Amygdala (tissue), 56 donors: ENCODE measurements at regions not wholly inside any gene's neighbourhood (a gene's known extent, or its start where the extent isn't known, plus 50 kb on each side); places are given as distances from the start of the nearest gene placed in this dataset.
"Not testable (repeated sequence)": the region's sequence is repeated elsewhere in the genome, so short reads cannot be mapped to it uniquely, and the experiment has no call there.

Source experiments
- DNase-seq, 56 donors: peaks; one replicate each; lab custom pipeline; 2025; lab: John Stamatoyannopoulos, UW

DNA sequence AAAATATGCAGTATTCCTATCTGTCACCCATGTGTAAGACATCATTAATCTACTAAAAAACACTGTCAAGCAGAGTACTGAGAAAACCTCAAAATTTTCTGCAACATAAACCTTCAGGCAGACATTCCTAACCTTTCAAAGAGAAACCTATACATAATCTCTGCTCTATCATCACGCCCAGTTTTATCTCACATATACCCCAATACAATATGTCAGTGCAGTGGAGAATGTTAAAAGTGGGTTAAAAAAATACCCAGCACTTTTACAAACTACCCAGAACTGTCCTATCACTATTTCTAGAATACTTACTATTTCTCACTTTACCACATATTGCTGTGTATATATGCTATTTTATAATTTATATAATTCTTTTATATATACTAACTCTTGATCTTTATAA is 922.0 kb upstream of the SORCS1 start:
- DNase-seq: no peak

DNA sequence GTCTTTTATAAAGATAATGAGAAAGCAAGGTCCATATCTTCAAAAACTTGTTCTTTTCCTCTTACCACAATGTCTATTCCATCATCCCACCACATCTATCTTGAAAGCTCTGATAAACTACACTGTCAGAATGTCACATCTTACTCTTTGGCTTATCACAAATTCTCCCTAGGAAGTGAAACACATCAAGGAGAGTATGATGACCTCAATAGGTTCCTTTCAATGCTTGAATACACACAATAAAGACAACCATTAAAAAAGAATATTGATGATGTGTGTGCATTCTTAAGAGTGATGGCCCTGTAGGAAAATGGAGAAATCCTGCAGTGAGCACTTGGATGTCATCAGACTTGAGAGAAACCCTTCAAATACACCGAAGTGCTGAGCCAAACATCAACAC is 918.1 kb upstream of the SORCS1 start:
- DNase-seq: no peak

DNA sequence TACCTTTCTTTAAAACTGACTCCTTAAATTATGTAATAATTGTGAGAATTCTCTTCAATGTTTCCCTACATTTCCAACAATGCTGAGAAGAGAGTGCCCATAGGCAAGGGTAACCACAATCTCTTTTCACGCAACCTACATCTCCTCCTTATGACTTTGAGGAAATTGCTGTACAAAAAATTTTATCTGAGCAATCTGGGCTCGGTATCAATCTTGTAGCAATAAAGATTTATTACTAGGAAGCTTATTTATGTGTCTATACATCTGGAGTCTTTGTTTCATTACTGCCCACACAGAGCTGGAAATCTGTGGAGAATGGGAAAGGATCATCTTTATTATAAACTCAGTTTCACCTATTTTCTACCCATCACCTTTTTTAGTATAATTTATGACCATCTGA is 913.8 kb upstream of the SORCS1 start:
- no peak for DNase-seq

DNA sequence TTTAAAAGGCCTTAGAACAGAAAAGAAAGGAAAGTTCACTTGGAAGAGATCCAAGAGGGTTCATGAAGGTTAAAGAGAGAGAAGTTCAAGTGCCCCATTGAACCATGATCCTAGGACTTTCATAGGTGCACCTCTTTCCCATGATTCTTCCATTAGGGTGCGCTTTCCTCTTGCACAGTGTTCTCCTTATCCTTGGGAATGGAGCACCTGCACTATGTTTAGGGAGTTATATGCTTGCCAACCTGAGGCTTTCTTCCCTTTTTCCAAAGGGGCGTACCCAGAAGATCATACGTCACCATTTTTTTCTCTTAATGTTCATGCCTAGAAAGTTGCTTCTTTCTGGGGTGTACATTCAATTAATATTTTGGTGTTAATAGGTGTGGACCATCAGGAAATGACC is 908.0 kb upstream of the SORCS1 start:
- DNase-seq: no peak

DNA sequence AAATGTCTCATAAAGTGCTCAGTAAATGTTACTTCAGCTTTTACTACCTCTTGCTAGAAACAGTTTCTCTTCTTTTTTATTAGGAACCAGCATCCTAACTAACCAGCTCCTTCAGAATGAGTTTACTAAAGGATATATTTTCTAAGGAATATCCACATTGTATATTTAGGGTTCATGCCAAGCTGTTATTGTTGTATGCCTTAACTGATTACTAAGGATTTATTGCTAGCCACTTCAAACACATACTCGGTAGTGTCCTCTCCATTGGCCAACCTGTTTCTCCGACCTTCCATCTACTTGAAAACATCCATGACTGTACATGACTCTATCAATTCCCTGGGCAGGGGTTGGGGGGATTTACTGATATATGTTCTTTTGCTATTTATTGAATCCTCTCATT is 906.3 kb upstream of the SORCS1 start:
- no peak for DNase-seq

DNA sequence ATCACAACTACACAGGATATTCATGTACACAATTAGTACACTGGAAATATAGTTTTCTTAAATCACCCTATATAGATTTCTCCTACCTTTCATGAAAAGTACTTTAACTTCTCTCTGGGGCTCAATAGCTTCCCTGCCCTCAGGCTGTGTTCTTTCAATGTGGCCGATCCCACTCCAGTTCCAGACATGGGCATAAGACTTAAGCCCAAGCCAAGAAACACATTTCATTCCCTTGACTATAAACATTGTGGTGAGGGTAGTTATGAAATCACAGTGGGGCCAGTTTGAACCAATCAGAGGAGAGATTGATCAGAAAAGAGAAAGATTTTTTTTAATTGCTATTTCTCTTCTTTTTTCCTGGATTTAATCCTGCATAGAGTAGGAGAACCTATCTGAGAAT is 904.6 kb upstream of the SORCS1 start:
- no peak for DNase-seq

DNA sequence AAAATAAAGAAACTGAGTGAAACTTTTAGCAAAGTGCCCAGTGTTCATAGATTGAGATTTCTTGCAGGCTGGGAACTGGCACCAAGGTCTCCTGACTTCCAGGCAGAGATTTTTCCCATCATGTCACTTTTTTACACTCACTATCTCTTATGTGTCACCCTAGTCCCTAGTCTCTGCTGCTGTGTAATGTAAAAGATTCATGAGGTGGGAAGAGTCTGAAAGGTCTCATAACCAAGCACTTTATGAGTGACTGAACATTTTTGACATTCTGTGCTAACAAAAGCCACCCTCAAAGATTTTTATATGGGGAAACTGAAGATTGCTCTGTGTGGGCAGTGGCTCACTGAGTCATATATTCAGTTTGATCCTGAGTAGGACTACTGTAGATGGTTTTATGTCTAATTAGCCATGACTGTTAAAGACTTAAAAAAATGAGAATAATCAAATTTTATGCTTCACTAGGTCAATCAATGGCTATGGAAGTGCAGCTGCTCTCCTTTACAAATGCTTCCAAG is 900.3 kb upstream of the SORCS1 start:
- no peak for DNase-seq

DNA sequence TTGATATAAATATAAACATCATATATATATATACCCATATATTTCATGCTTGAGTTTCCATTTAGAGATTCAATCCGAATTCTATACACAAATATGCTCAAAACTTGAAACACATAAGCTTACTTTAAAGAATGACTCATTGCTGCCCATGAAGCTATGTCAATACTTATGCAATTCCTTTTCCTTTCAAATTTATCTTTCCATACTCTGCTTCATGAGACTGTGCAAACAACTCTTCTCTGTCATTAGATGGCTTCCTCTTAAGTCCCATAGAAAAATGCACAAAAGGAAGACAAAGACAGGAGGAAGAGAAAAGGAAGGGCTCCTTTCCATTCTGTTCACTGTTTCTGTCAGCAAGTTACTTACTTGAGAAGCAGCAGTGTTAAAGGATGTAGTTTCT is 895.7 kb upstream of the SORCS1 start:
- no peak for DNase-seq

DNA sequence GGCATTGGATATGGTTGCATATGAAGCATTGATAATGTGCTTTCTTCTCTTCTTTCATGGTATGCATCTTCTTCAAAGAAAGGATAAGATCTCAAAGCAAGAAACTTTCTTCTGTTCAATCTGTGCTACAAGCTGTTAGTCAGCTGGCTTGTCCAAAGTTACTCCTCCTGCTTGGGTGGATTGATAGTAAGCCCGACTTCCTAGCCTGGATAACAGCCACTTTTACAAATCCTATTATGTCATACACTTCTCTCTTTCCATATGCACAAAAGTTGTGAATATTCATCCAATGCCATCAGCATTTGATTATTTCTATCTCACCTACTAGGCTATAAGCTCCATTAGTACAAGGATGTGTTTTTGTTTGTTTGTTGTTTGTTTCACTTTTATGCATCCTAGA is 891.0 kb upstream of the SORCS1 start:
- no peak for DNase-seq

DNA sequence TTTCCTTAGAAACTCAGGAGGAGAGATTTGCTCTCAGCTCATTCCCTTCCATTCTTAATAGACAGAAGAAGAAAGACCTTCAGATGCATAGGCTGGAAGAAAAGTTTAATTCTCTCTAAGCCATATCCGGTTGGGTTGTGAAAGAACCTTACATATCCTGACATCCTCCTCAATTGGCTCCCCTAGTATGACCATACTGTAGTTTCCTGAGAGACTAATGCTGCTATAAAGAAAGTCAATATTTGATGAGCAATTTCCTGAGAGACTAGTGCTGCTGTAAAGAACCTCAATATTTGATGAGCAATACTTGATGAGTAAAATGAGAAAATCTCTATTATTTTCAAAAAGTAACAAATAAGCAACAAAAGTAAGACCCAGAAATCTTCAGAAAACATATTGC is 888.5 kb upstream of the SORCS1 start:
- no peak for DNase-seq

DNA sequence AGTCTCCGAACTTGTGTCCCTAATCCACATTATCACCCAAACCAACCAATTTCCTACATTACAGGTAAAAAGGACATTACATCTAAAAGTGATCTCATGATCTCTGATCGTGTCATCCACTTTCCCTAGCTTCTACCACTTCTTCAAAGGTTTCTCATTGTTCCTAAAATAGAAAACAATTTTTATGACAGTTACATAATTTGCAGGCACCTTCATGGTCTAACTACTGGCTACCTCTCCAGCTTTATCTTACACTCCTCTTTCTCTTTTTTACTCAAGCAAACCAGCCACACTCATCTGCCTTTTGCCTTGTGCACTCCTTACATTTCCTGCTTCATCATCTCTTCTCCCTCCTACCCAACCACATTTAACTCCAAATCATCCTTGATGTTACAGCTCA is 886.7 kb upstream of the SORCS1 start:
- no peak for DNase-seq

DNA sequence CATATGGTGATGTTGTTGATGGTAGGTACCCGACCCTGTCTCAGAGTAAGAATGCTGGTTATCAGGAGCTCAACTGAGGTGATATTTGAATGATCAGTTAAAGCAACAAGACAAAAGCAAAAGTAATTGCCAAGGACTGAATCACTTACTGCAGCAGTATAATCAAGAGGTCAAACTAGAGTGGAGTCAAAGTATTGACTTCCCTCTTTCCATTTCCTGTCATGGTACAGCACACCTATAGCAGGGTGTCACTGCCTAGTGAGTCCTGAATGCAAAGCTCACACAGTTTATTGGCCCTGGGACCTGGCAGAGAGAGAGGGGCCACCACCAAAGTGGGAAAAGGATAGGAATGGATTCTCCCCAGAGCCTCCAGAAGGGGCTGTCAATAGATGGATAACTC is 886.1 kb upstream of the SORCS1 start:
- DNase-seq: no peak

DNA sequence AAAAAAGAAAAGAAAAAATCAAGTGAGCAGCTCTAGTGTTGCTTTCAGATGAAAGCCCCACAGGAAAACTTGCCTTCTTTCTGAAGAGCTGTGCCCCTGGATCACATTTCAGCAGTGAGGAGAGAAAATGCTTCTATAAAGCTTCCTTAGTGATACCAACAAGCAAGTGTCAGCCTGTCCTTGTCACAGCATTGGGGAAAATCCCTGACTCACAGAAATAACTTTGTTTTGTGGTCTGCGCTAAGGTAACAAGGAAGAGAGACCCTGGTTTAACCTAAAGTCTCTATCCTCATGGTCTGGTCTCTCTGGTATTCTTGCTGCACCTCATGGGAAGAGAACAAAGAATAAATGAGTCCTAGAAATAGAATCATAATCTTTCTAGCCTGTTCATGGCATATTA is 885.2 kb upstream of the SORCS1 start:
- no peak for DNase-seq

DNA sequence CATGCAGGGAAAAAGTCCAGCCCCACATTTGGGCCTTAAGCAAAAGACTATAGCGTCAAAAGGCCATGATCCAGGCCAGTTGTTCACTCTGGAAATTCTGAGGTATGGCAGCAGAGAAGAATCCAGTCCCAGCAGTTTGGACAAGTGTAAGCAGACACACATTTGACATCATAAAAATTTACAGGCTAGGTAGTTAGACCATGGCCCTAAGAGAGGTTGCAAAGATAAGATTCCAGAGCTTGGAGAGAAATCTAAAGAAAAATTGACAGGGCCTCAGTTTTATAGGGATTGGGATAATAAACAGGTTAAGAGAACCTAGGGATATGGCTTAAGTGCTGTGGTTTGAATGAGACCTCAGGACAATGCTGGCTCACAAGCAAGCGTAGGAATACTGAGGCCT is 884.4 kb upstream of the SORCS1 start:
- no peak for DNase-seq

DNA sequence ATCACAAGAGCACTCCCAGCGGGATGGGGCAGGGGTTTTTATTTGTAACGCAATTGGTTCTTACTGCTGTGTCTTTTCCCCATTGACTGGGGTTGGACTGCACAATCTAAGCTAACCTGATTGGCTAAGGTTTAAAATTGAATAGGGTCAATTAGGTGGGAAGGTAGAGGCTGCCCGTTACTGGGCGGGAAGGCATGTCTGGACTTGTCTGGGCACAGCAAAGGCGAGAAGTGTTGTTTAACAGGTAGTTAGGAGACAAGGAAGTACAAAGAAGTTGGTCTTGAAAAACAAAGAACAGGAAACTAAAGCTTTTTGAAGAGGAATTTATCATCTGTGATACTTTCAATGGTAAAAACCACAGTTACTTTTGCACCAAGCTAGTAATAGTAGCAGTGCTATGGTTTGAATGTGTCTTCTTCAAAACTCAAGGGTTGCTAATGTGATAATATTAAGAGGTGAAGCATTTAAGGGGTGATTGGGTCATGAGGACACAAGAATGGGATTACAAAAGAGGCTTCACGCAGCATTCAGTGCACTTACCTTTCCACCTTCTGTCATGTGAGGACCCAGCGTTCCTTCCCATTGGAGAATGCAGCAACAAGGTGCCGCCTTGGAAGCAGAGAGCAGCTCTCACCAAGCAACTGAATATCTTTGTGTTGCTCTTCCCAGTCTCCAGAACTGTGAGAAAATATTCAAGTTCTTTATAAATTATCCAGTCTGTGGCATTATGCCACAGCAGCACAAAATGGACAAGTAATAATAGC is 875.5 kb upstream of the SORCS1 start:
- DNase-seq: no peak

DNA sequence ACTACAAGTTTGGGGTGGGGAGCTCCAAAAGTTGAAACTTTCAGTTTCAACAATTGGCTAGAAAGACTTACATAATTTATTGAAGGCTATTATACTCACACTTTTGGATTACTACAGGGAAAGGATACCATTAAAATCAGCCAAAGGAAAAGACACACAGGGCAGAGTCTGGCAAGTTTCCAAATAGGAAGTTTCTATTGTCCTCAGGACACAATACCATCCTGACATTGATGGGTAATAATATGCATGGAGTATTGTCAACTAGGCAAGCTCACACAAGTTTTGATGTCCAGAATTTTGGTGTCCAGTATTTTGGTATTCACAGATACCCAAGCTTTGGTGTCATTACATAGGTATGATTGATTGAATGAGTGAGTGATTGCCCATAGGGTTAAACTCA is 872.6 kb upstream of the SORCS1 start:
- no peak for DNase-seq

DNA sequence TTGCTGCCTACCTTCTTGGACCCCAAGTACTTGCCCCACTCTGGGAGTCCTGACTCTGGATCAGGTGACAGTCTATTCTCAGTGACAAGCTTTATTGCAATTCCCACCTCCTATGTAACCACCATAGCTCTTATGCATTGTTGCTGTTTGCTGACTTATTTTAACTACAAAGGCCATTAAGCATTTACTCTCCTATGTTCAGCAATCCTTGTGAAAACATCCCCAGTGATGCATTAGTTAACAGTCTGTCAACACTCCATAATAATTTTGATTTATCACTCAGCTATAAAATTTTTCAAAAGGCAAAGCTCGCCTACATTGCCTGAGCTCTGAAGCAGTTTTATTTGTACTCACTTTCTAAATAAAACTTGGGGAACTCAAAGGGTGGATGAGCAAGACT is 871.8 kb upstream of the SORCS1 start:
- no peak for DNase-seq

DNA sequence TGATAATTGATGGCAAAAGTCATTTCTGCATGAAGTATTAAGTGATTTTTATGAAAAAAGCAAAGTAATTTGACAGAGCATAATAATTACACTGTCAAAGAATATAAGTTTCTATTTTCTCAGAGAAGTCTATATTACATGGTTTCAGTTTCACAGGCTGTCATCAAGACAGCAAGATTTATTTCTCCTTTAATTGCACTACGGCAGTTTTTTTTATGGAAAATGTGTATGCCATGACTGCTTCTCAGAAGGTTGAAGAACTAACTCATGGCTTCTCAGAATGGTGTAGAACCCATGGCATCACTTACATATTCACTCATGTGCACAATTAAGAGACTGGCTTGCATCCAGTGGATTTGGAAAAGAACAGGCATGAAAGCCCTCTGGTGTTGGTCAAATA is 870.3 kb upstream of the SORCS1 start:
- DNase-seq: no peak

DNA sequence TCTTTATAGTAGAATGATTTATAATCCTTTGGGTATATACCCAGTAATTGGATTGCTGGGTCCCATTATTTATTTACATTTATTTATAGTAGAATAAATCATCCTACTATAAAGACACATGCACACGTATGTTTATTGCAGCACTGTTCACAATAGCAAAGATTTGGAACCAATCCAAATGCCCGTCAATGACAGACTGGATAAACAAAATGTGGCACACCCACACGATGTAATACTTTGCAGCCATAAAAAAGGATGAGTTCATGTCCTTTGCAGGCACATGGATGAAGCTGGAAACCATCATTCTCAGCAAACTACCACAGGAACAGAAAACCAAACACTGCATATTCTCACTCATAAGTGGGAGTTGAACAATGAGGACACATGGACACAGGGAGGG is 869.0 kb upstream of the SORCS1 start:
- not testable (repeated sequence) for DNase-seq

DNA sequence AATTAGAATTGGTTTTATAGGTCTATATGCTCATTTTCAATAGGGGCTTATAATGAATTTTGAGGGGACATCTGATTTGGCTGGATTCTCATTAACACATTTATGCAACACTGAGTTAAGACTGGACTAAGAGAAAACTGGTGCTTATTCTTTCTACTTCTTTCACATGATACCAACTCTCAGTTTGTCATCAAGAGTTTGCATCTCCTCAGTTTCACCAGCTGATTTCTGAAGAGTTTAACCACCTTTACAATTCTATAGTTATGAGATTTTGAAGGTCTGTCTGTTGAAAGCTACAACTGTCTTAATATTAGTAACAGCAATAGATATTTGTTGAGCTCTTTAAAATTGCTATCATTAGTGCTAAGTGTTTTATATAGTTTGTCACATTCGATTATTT is 867.0 kb upstream of the SORCS1 start:
- DNase-seq: no peak

DNA sequence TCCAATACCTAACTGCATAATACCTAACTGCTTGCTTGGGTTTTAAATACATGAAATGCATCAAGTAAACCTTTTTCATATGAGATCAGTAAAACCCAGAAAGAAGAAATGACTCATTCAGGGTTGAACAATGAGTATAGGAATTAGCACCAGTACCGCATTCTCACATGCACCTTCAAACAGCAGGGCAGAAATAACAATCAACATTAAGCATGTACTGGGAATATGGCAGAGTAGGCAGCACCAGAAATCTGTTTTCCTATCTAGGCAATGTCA is 850.3 kb upstream of the SORCS1 start:
- DNase-seq: no peak

DNA sequence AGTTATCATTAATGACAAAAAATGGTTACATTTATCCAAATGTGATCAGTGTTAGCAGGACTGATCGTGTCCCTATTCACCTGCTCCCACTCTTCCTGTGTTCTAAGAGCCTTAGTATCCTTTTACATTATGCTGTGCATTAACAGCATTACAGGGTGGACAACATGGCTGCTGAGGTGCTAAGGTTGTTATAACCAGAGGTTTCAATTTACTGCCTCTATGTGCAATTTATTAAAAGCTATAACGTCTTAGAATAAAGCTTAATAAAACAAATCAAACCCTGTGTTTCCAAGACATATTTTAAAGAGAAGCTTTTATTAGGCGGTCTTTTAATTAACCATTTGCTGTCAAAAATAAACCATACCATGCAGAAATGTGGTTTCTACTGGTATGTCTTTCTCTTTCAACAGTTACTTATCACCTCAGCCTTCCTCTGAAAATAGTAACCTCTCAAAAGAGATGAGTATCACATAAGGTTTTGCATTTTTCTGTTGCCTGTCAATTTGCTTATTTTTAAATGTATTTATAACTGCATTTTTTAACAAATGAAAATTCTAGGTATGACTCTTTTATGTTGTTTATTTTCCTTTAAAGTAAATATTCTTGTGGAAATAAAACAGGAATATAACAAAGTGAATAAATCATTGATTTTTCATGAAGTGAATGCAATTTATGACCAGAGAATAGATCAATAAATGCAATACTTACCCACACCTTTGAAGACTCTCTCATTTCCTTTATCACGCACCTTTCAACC is 849.8 kb upstream of the SORCS1 start:
- no peak for DNase-seq

DNA sequence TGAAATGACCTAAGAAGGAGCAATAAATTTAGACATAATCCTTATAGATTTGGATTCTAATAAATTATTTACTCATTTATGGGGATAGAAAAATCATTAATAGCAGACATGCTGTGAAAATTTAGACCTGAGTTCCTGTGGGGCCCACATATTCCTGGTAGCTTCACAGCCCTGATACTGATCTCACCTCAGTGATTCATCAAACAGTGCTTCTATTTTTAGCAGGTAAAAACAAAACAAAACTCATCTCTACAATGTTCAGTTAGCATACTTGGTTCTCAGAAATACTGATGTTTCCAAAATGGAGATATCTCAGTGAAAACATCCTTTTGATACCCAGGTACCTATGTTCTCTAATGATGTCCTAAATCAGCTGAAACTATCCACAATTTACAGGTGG is 841.1 kb upstream of the SORCS1 start:
- no peak for DNase-seq
